ENCODE measurements at regions not wholly inside any gene's neighbourhood (a gene's known extent, or its start where the extent isn't known, plus 50 kb on each side); places are given as distances from the start of the nearest gene placed in this dataset.

- no peaks in the 10 kb centered on the region for H3K9me2 ChIP-seq (replicated peaks; ENCODE audit: low read depth, low read length)
- no peak overlapping the region for H3K4me3 ChIP-seq (ENCODE audit: low read length, poor library complexity, severe bottlenecking)
Observed at GRCh38 chr2:78896536-78896935, 129.0 kb upstream of the REG3G start.

DNA sequence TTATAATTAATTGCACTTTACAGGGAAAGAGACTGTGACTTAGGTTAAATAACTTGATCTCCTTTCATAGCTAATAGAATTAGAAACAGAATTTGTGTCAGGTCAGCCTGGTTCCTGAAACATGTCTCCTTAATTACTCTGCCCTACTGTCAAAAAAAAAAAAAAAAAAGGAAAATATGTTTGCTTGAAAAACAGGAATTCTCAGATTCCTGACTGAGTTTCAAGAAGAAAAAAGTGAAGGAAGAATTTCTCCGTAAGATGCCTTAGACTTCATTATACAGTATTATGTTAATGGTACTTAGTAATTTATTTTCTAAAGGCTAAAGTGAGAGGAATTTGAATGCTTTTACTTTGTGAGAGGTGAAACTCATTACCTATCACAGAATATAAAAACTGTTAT lies 118.4 kb upstream of the REG3G start:
- Histone ChIP-seq H3K4me2 (ENCODE audit: low read depth, low read length, poor library complexity, severe bottlenecking) (no peak overlapping the region), H3K4me3 (ENCODE audit: low read length, poor library complexity, severe bottlenecking) (no peak overlapping the region), H3K9ac (ENCODE audit: low read depth, low read length, poor library complexity, severe bottlenecking) (no peak overlapping the region), H3K27me3 (ENCODE audit: insufficient read depth, low read length, poor library complexity, severe bottlenecking) (no peaks in the 10 kb centered on the region), H3K9me3 (ENCODE audit: insufficient read depth, low read depth, low read length) (no peaks in the 10 kb centered on the region), H3K36me3 (ENCODE audit: insufficient read depth, low read length) (no peaks in the 10 kb centered on the region), H2AFZ (ENCODE audit: low read length) (no peak overlapping the region), H4K20me1 (ENCODE audit: insufficient read depth, low read length, poor library complexity, severe bottlenecking) (no peaks in the 10 kb centered on the region), H3K4me1 (ENCODE audit: insufficient read depth, low read length, poor library complexity, severe bottlenecking) (no peaks in the 10 kb centered on the region), H3F3A (ENCODE audit: low read depth) (no peaks in the 10 kb centered on the region), H3K79me2 (ENCODE audit: insufficient read depth, low read length) (no peaks in the 10 kb centered on the region), H3K9me2 (replicated peaks; ENCODE audit: low read depth, low read length) (no peaks in the 10 kb centered on the region)
- TF ChIP-seq CTCF (conservative IDR thresholded peaks at IDR 0.05; ENCODE audit: low read length) (no peak), EZH2phosphoT487 (IDR thresholded peaks at IDR 0.05; ENCODE audit: borderline replicate concordance) (no peak)

More at GRCh38 chr2:78896536-78896935, 129.0 kb upstream of the REG3G start:
- no peak overlapping the region for H3K4me2 ChIP-seq (ENCODE audit: low read depth, low read length, poor library complexity, severe bottlenecking)
- H3K9ac ChIP-seq (ENCODE audit: low read depth, low read length, poor library complexity, severe bottlenecking) = no peak overlapping the region
- H3K27me3 ChIP-seq (ENCODE audit: insufficient read depth, low read length, poor library complexity, severe bottlenecking) = no peaks in the 10 kb centered on the region
- H4K20me1 ChIP-seq (ENCODE audit: insufficient read depth, low read length, poor library complexity, severe bottlenecking) = no peaks in the 10 kb centered on the region
- no peaks in the 10 kb centered on the region for H3K79me2 ChIP-seq (ENCODE audit: insufficient read depth, low read length)
- H2AFZ ChIP-seq (ENCODE audit: low read length) = no peak overlapping the region
- H3F3A ChIP-seq (ENCODE audit: low read depth) = no peaks in the 10 kb centered on the region
- TF ChIP-seq EZH2phosphoT487 (IDR thresholded peaks at IDR 0.05; ENCODE audit: borderline replicate concordance) (no peak), CTCF (conservative IDR thresholded peaks at IDR 0.05; ENCODE audit: low read length) (no peak)
- no peaks in the 10 kb centered on the region for H3K36me3 ChIP-seq (ENCODE audit: insufficient read depth, low read length)
- no peaks in the 10 kb centered on the region for H3K4me1 ChIP-seq (ENCODE audit: insufficient read depth, low read length, poor library complexity, severe bottlenecking)
- no peaks in the 10 kb centered on the region for H3K9me3 ChIP-seq (ENCODE audit: insufficient read depth, low read depth, low read length)

GRCh38 chr2:78908973-78909372 lies 116.5 kb upstream of the REG3G start:
- H3K36me3 ChIP-seq (ENCODE audit: insufficient read depth, low read length) = no peaks in the 10 kb centered on the region

More at GRCh38 chr2:78908973-78909372, 116.5 kb upstream of the REG3G start:
- Histone ChIP-seq H3K4me2 (ENCODE audit: low read depth, low read length, poor library complexity, severe bottlenecking) (no peak overlapping the region), H3K9me3 (ENCODE audit: insufficient read depth, low read depth, low read length) (no peaks in the 10 kb centered on the region), H3K4me1 (ENCODE audit: insufficient read depth, low read length, poor library complexity, severe bottlenecking) (no peaks in the 10 kb centered on the region), H4K20me1 (ENCODE audit: insufficient read depth, low read length, poor library complexity, severe bottlenecking) (no peaks in the 10 kb centered on the region), H3K9ac (ENCODE audit: low read depth, low read length, poor library complexity, severe bottlenecking) (no peak overlapping the region), H3K9me2 (replicated peaks; ENCODE audit: low read depth, low read length) (no peaks in the 10 kb centered on the region), H3K4me3 (ENCODE audit: low read length, poor library complexity, severe bottlenecking) (no peak overlapping the region), H3F3A (ENCODE audit: low read depth) (no peaks in the 10 kb centered on the region), H3K79me2 (ENCODE audit: insufficient read depth, low read length) (no peaks in the 10 kb centered on the region), H3K27me3 (ENCODE audit: insufficient read depth, low read length, poor library complexity, severe bottlenecking) (no peaks in the 10 kb centered on the region), H2AFZ (ENCODE audit: low read length) (no peak overlapping the region)
- TF ChIP-seq EZH2phosphoT487 (IDR thresholded peaks at IDR 0.05; ENCODE audit: borderline replicate concordance) (no peak), CTCF (conservative IDR thresholded peaks at IDR 0.05; ENCODE audit: low read length) (no peak)

Measured in Loucy (cell line).